H1 (cell line): ENCODE measurements at regions not wholly inside any gene's neighbourhood (a gene's known extent, or its start where the extent isn't known, plus 50 kb on each side); places are given as distances from the start of the nearest gene placed in this dataset.

Experiments
- CTCF ChIA-PET: fragments of 300-600 bp; sonication (Branson Sonifier 250); formaldehyde crosslinking; loops from one replicate; lab custom pipeline; 2021; ENCODE audit not compliant: partially characterized antibody; lab: Charles Lee
- POLR2A ChIA-PET: fragments of 300-600 bp; sonication (Branson Sonifier 250); formaldehyde crosslinking; loops from one replicate; lab custom pipeline; 2021; ENCODE audit warnings: inconsistent platforms; ENCODE audit not compliant: partially characterized antibody; lab: Charles Lee
- DNase-seq, 2 experiments: peaks; one replicate each; pipeline versions ENCODE4 v3.0.0 to v3.0.0-alpha.2; 2010 to 2022; ENCODE audit warnings: low spot score in 2 of 2, low read depth in 1 of 2, mixed read lengths in 1 of 2
- FAIRE-seq: peaks from 2 replicates; lab custom pipeline; 2011; peaks lifted over from hg19 to GRCh38; lab: Jason Lieb, UNC
- H2AFZ ChIP-seq: 2 replicates; pipeline ENCODE4 v1.8.1; 2012; ENCODE audit warnings: low read length, inconsistent platforms
- H2AK5ac ChIP-seq: 2 replicates; pipeline ENCODE4 v1.6.1; 2013; ENCODE audit warnings: low read depth, low read length
- H2BK120ac ChIP-seq: replicated peaks from 2 replicates; pipeline ENCODE3; 2013; ENCODE audit warnings: low read depth, low read length, inconsistent platforms
- H2BK12ac ChIP-seq: 2 replicates; pipeline ENCODE4 v1.6.1; 2013; ENCODE audit warnings: low read depth, low read length
- H2BK15ac ChIP-seq: 2 replicates; pipeline ENCODE4 v1.6.1; 2013; ENCODE audit warnings: low read length
- H2BK20ac ChIP-seq: 2 replicates; pipeline ENCODE4 v1.6.1; 2013; ENCODE audit warnings: low read length
- H2BK5ac ChIP-seq: 2 replicates; pipeline ENCODE4 v1.6.1; 2013; ENCODE audit warnings: low read depth, low read length
- H3K14ac ChIP-seq: 2 replicates; pipeline ENCODE4 v1.6.1; 2013; ENCODE audit warnings: inconsistent platforms; ENCODE audit not compliant: insufficient read length
- H3K18ac ChIP-seq: 2 replicates; pipeline ENCODE4 v1.6.1; 2013; ENCODE audit warnings: low read length; ENCODE audit errors: extremely low read depth
- H3K23ac ChIP-seq: 2 replicates; pipeline ENCODE4 v1.6.1; 2013; ENCODE audit warnings: inconsistent platforms; ENCODE audit not compliant: insufficient read length
- H3K23me2 ChIP-seq: 2 replicates; pipeline ENCODE4 v1.6.1; 2013; ENCODE audit warnings: low read depth, low read length
- H3K27ac ChIP-seq: 2 replicates; pipeline ENCODE4 v1.6.1; 2011; ENCODE audit warnings: low read depth, low read length, inconsistent platforms
- H3K27me3 ChIP-seq, 4 experiments: replicated peaks in 1 of 4; 1 replicate in 1 of 4; 2 replicates in 3 of 4; pipeline versions ENCODE4 v1.6.1 to v1.8.1; 2011 to 2013; ENCODE audit warnings: low read length in 3 of 4, mild to moderate bottlenecking in 3 of 4, inconsistent platforms in 2 of 4, mixed read lengths in 2 of 4, moderate library complexity in 1 of 4; ENCODE audit not compliant: control insufficient read depth in 3 of 4, insufficient read depth in 3 of 4; ENCODE audit errors: extremely low read depth in 1 of 4
- H3K36me3 ChIP-seq, 4 experiments: 2 replicates each; pipeline versions ENCODE4 v1.6.1 to v1.8.1; 2011 to 2013; ENCODE audit warnings: mild to moderate bottlenecking in 4 of 4, low read length in 3 of 4, moderate library complexity in 2 of 4, control low read depth in 1 of 4, inconsistent platforms in 1 of 4; ENCODE audit not compliant: insufficient read depth in 4 of 4, control insufficient read depth in 2 of 4
- H3K4ac ChIP-seq: replicated peaks from 2 replicates; pipeline ENCODE3; 2013; ENCODE audit warnings: low read length, low read depth, mixed read lengths, inconsistent platforms; ENCODE audit not compliant: insufficient read length
- H3K4me1 ChIP-seq, 4 experiments: replicated peaks in 1 of 4; 1 replicate in 1 of 4; 2 replicates in 3 of 4; pipeline versions ENCODE4 v1.6.1 to v1.8.1; 2011 to 2013; ENCODE audit warnings: low read length in 3 of 4, inconsistent platforms in 2 of 4, mixed read lengths in 1 of 4; ENCODE audit not compliant: insufficient read depth in 4 of 4, control insufficient read depth in 3 of 4
- H3K4me2 ChIP-seq, 2 experiments: 2 replicates each; pipeline versions ENCODE4 v1.6.1 to v1.8.1; 2011 to 2013; ENCODE audit warnings: low read depth in 2 of 2, low read length in 2 of 2, control low read depth in 1 of 2, inconsistent platforms in 1 of 2, mild to moderate bottlenecking in 1 of 2; ENCODE audit not compliant: insufficient read depth in 1 of 2
- H3K4me3 ChIP-seq, 4 experiments: fragments of 200-600, 300-600 bp in 1 of 4; sonication (generic), shearing (Covaris generic), sonication (Bioruptor Twin) in 1 of 4; 2 replicates each; pipeline versions ENCODE4 v1.5.1 to v1.8.1; 2011 to 2016; ENCODE audit warnings: low read length in 4 of 4, low read depth in 3 of 4, control low read depth in 2 of 4, inconsistent platforms in 2 of 4, mild to moderate bottlenecking in 2 of 4, mixed read lengths in 1 of 4, moderate library complexity in 1 of 4; ENCODE audit not compliant: insufficient read depth in 2 of 4; ENCODE audit errors: extremely low read depth in 1 of 4
- H3K56ac ChIP-seq: replicated peaks from 2 replicates; pipeline ENCODE3; 2013; ENCODE audit warnings: low read depth, mild to moderate bottlenecking, mixed read lengths, low read length, inconsistent platforms; ENCODE audit not compliant: insufficient read length
- H3K79me1 ChIP-seq: 2 replicates; pipeline ENCODE4 v1.6.1; 2013; ENCODE audit warnings: low read depth, low read length, control low read depth
- H3K79me2 ChIP-seq, 2 experiments: 2 replicates each; pipeline versions ENCODE4 v1.6.1 to v1.8.1; 2012 to 2013; ENCODE audit warnings: low read length in 2 of 2, mild to moderate bottlenecking in 2 of 2, inconsistent platforms in 1 of 2; ENCODE audit not compliant: insufficient read depth in 2 of 2, control insufficient read depth in 1 of 2
- H3K9ac ChIP-seq, 4 experiments: replicated peaks in 1 of 4; 1 replicate in 1 of 4; 2 replicates in 3 of 4; pipeline versions ENCODE4 v1.6.1 to v1.8.1; 2011 to 2013; ENCODE audit warnings: low read depth in 3 of 4, low read length in 3 of 4, control low read depth in 2 of 4, mild to moderate bottlenecking in 2 of 4, moderate library complexity in 2 of 4, inconsistent platforms in 1 of 4; ENCODE audit errors: extremely low read depth in 1 of 4
- H3K9me3 ChIP-seq, 2 experiments: 2 replicates each; pipeline versions ENCODE4 v1.6.1 to v1.8.1; 2012 to 2013; ENCODE audit warnings: mild to moderate bottlenecking in 2 of 2, moderate library complexity in 2 of 2, control low read depth in 1 of 2, inconsistent platforms in 1 of 2, low read depth in 1 of 2, low read length in 1 of 2, mixed read lengths in 1 of 2; ENCODE audit not compliant: insufficient read depth in 2 of 2
- H4K20me1 ChIP-seq, 2 experiments: replicated peaks in 1 of 2; 2 replicates each; pipeline versions ENCODE3 to v1.8.1; 2011 to 2013; ENCODE audit warnings: inconsistent platforms in 2 of 2, low read length in 2 of 2, mild to moderate bottlenecking in 1 of 2; ENCODE audit not compliant: insufficient read depth in 2 of 2, control insufficient read depth in 1 of 2
- H4K5ac ChIP-seq: 2 replicates; pipeline ENCODE4 v1.6.1; 2013; ENCODE audit warnings: low read length, low read depth, mixed read lengths, inconsistent platforms; ENCODE audit not compliant: insufficient read length
- H4K8ac ChIP-seq: 2 replicates; pipeline ENCODE4 v1.8.0; 2013; ENCODE audit warnings: mild to moderate bottlenecking, moderate library complexity, low read length, inconsistent platforms; ENCODE audit not compliant: insufficient read depth; ENCODE audit errors: extremely low read depth
- H4K91ac ChIP-seq: replicated peaks from 2 replicates; pipeline ENCODE3; 2013; ENCODE audit warnings: low read length, mixed read lengths, inconsistent platforms; ENCODE audit not compliant: insufficient read length
- ATF3 ChIP-seq: IDR thresholded peaks from 2 replicates; pipeline ENCODE4 v1.6.1; 2011; ENCODE audit warnings: low read depth, mild to moderate bottlenecking, low read length; ENCODE audit not compliant: insufficient read depth
- CHD1 ChIP-seq: IDR thresholded peaks from 2 replicates; pipeline ENCODE4 v1.6.1; 2012; ENCODE audit warnings: low read depth, low read length, improper control_type of control experiment
- CHD2 ChIP-seq: IDR thresholded peaks from 2 replicates; pipeline ENCODE4 v1.6.1; 2012; ENCODE audit warnings: low read length, improper control_type of control experiment
- CTCF ChIP-seq, 3 experiments: IDR thresholded peaks; 1 replicate in 2 of 3; 2 replicates in 1 of 3; pipeline versions ENCODE4 v1.5.1 to v1.6.1; 2011; ENCODE audit warnings: low read length in 3 of 3, mild to moderate bottlenecking in 3 of 3, inconsistent platforms in 2 of 3, low read depth in 1 of 3, moderate library complexity in 1 of 3; ENCODE audit not compliant: insufficient read depth in 1 of 3; ENCODE audit errors: control extremely low read depth in 1 of 3
- FOSL1 ChIP-seq: IDR thresholded peaks from 2 replicates; pipeline ENCODE4 v1.6.1; 2011; ENCODE audit warnings: mild to moderate bottlenecking, low read depth, low read length, moderate library complexity; ENCODE audit not compliant: insufficient read depth
- JUN ChIP-seq: IDR thresholded peaks from 2 replicates; pipeline ENCODE4 v1.6.1; 2011; ENCODE audit warnings: low read depth, mild to moderate bottlenecking, improper control_type of control experiment, low read length
- NRF1 ChIP-seq: IDR thresholded peaks from 2 replicates; pipeline ENCODE4 v1.6.1; 2011; ENCODE audit warnings: mild to moderate bottlenecking, low read depth, low read length, improper control_type of control experiment
- SAP30 ChIP-seq: fragments of 300-600 bp; sonication (generic); IDR thresholded peaks from 2 replicates; pipeline ENCODE4 v1.7.1; 2012; ENCODE audit warnings: low read length, moderate library complexity, mild to moderate bottlenecking, inconsistent platforms; ENCODE audit not compliant: insufficient read depth, insufficient replicate concordance
- SP2 ChIP-seq: IDR thresholded peaks from 2 replicates; pipeline ENCODE4 v1.6.1; 2012; ENCODE audit warnings: mild to moderate bottlenecking, low read length, inconsistent platforms
- TAF7 ChIP-seq: optimal IDR thresholded peaks from 2 replicates; pipeline ENCODE3; 2011; ENCODE audit warnings: low read depth, mild to moderate bottlenecking, inconsistent platforms, low read length, moderate library complexity, borderline replicate concordance
- TEAD4 ChIP-seq: IDR thresholded peaks from 2 replicates; pipeline ENCODE4 v1.6.1; 2012; ENCODE audit warnings: low read depth, low read length, inconsistent platforms, mixed read lengths
- WGBS, 2 experiments: shearing (Covaris generic) in 1 of 2; methylation state at CpG; one replicate each; pipeline versions ENCODE4 v1.1.6 to v1.1.7; 2013 to 2015; ENCODE audit warnings: low lambda C conversion rate in 2 of 2, mixed read lengths in 2 of 2, inconsistent platforms in 1 of 2, low coverage in 1 of 2, missing lambda C conversion rate in 1 of 2; ENCODE audit not compliant: insufficient replicate concordance in 2 of 2, insufficient coverage in 1 of 2, insufficient read length in 1 of 2; ENCODE audit errors: extremely low coverage in 1 of 2, missing lambda C conversion rate in 1 of 2; 5-methylcytosine and 5-hydroxymethylcytosine counted together

- DNase-seq (no peak), FAIRE-seq (no peak)
- H3K9me3 ChIP-seq: no peaks in the 10 kb centered on the region
- H3K9ac ChIP-seq: no peak overlapping the region
- no peak overlapping the region for H3K4ac ChIP-seq
- no peak overlapping the region for H3K18ac ChIP-seq
- no peak overlapping the region for H3K14ac ChIP-seq
- no peak overlapping the region for H3K27ac ChIP-seq
- H3K79me2 ChIP-seq: no peaks in the 10 kb centered on the region
- no peaks in the 10 kb centered on the region for H3K79me1 ChIP-seq
- no peak overlapping the region for H2AFZ ChIP-seq
- H4K5ac ChIP-seq: no peak overlapping the region
- H2BK5ac ChIP-seq: no peak overlapping the region
- H2BK15ac ChIP-seq: no peak overlapping the region
- H3K4me2 ChIP-seq: no peak overlapping the region
- H3K23me2 ChIP-seq: no peaks in the 10 kb centered on the region
- no peak overlapping the region for H2AK5ac ChIP-seq
- POLR2A ChIA-PET: no interaction called here
- H3K4me1 ChIP-seq: no peaks in the 10 kb centered on the region
- no peak overlapping the region for H4K8ac ChIP-seq
- no peak overlapping the region for H3K56ac ChIP-seq
- H4K91ac ChIP-seq: no peak overlapping the region
- CTCF ChIA-PET: no interaction called here
- H2BK12ac ChIP-seq: no peak overlapping the region
- no peak for TF ChIP-seq CHD2
- TF ChIP-seq CTCF (IDR thresholded peaks at IDR 0.05; ENCODE audit: control extremely low read depth in 1 of 3, insufficient read depth in 1 of 3, low read depth in 1 of 3, low read length in 3 of 3): no peak
- TF ChIP-seq CHD1: no peak
- no peak for TF ChIP-seq JUN
- no peak for TF ChIP-seq TAF7
- TF ChIP-seq NRF1: no peak
- no peak for TF ChIP-seq TEAD4
- no peak for TF ChIP-seq FOSL1
- TF ChIP-seq ATF3: no peak
- no peak for TF ChIP-seq SAP30
- no peak for TF ChIP-seq SP2
- H3K36me3 ChIP-seq: no peaks in the 10 kb centered on the region
- no peak overlapping the region for H2BK20ac ChIP-seq
- 94% methylated on average over 1 of the region's 1 CpG; no CpG with 5 or more reads in 1 of the 2 experiments for WGBS, 2 experiments
- no peak overlapping the region for H2BK120ac ChIP-seq
- H3K4me3 ChIP-seq: no peak overlapping the region
- no peaks in the 10 kb centered on the region for H4K20me1 ChIP-seq
- no peaks in the 10 kb centered on the region for H3K27me3 ChIP-seq
- H3K23ac ChIP-seq: no peak overlapping the region
Measured at GRCh38 chr5:106393276-106393675, 1277.5 kb downstream of the EFNA5 start.
